Body of pancreas (tissue), 4 donors: ENCODE measurements at regions not wholly inside any gene's neighbourhood (a gene's known extent, or its start where the extent isn't known, plus 50 kb on each side); places are given as distances from the start of the nearest gene placed in this dataset.

Experiments used
- CTCF ChIP-seq, 7 experiments: fragments of 450-650 bp in 4 of 7; fragments of 200-600 bp in 3 of 7; sonication (generic) in 3 of 7; IDR thresholded peaks; one replicate each; pipeline ENCODE4 v1.5.1; 2016 to 2019; ENCODE audit warnings: antibody characterized with exemption in 7 of 7
- POLR2A ChIP-seq, 3 donors: fragments of 450-650 bp; IDR thresholded peaks; one replicate each; pipeline ENCODE4 v1.6.1; 2016; ENCODE audit warnings: antibody characterized with exemption in 3 of 3, mild to moderate bottlenecking in 2 of 3

- TF ChIP-seq POLR2A (IDR thresholded peaks at IDR 0.05) (no peak), CTCF (IDR thresholded peaks at IDR 0.05) (no peak)
Observed at GRCh38 chr22:27407369-27407985, 394.1 kb downstream of the MN1 start.
